GM21515 (cell line): ENCODE measurements at regions not wholly inside any gene's neighbourhood (a gene's known extent, or its start where the extent isn't known, plus 50 kb on each side); places are given as distances from the start of the nearest gene placed in this dataset.
"Not testable (repeated sequence)": the region's sequence is repeated elsewhere in the genome, so short reads cannot be mapped to it uniquely, and the experiment has no call there.

Experiments used
- ATAC-seq: cut with Tn5 transposase; IDR thresholded peaks from one replicate; pipeline ENCODE4 v1.9.1; 2021; ENCODE audit not compliant: unreplicated experiment

GRCh38 chr13:104657196-104657595, 1591.0 kb upstream of the SLC10A2 start:
- ATAC-seq: no peak

DNA sequence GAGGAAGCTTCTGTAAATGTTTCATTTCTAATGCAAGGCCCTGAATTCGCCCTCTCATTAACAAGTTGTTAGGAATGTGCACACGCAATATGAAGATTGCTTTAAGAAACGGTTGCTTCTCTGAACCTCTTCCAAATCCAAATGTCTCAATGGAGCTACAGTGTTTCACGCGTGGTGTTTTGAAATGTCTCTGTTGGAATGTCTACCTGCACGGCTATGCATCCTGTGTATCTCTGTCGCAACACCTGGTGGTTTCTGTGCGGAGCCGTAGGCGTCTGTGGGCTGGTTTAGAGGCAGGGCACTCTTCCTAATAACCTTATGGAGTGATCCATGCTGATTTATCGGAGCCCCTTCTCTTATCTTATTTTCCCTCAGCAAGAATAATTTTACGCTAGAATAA, 1584.2 kb upstream of the SLC10A2 start:
- ATAC-seq: no peak

DNA sequence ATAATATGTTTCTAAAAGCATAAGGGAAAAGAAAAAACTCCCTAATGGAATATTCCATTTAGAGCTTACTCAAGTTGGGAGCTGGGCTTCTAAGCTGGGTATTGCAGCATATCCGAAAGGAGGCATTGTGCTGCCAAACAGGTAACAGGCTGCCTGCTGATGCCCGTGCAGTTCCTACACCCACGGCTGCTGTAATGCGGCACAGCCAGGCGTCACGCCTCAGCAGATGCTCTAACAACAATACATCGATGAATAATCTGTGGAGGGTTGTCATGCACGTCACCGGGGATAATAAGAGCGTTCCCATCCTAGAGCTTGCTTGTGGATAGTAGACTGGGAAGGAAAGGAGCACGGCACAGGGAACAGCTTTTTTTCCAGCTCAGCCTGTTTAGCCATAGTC, 1582.1 kb upstream of the SLC10A2 start:
- no peak for ATAC-seq

GRCh38 chr13:104645786-104646185, 1579.6 kb upstream of the SLC10A2 start:
- no peak for ATAC-seq

DNA sequence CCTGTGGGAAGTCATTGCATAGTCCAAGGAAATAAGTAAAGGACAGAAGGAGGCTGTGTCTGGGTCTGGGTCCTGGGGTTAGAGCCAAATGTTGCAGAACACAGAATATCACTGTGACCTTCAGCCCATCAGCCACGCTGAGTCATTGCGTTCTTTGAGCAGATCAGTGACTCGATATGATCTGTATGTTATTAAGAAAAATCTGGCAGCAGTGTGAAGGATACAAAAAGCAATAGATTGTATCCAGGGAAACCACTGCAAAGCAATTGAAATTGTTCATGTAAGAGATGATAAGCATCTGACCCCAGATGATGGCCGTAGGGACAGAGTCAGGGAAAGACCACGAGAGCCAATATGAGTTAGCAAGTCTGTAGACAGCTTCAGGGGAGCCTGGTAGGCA, 1575.1 kb upstream of the SLC10A2 start:
- no peak for ATAC-seq

GRCh38 chr13:104635879-104636278, 1569.7 kb upstream of the SLC10A2 start:
- ATAC-seq: no peak

- ATAC-seq: no peak
These were observed 1567.8 kb upstream of the SLC10A2 start for GRCh38 chr13:104634016-104634415.

DNA sequence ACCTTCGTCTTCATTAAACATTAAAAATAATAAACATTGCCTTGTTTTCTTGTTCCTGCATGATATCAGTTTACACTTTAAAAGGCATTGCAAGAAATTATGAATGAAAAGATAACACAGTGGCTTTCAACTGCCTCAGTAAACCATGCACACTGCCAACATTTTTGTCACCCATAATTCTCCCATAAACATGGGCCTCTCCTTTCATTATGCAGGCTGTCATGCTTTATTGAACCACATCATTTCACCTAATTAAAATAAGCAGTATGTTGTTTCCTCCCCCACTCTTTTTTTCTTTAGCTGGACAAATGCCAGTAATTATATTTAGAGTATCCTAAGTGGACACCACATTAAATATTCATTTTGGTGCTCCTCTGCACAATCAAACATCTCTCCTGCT, 1566.5 kb upstream of the SLC10A2 start:
- no peak for ATAC-seq

GRCh38 chr13:104625201-104625600, 1559.0 kb upstream of the SLC10A2 start:
- no peak for ATAC-seq

- ATAC-seq: no peak
These were observed 1550.8 kb upstream of the SLC10A2 start for GRCh38 chr13:104616990-104617389.

DNA sequence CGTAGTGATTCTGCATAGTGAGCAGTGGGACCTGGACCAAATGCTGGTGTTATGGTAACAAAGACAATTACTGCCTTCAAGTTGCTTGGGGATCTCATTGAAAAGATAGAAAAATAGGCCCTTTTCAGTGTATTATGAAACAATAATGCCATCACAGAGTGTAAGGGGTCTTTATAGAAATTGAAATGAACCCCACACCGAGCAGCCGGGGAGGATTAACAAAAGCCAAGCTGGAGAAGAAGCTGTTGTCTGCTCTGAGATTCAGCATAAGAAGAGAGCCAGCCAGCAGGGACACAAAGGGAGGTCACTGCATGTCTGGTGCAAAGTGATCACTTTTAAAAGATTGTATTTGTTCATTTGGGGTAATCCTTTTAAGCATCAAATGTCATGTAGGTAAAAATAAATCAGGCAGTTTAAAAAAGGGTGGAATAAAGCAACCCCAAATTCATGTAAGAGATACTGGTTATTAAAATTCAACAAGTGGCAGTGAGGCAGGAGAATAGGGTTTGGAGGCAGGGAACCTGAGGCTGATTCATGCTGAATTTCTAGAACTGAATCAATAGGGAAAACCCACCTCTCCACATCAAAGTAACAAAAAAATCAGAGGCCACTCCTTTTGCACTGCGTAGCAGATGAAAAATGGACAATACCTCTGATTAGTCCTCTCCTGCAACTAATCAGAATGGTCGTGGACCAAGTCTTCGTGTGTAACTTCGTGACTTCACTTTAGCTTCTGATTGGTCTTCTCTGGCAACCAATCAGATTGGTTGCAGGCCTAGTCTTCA, 1548.3 kb upstream of the SLC10A2 start:
- no peak for ATAC-seq

DNA sequence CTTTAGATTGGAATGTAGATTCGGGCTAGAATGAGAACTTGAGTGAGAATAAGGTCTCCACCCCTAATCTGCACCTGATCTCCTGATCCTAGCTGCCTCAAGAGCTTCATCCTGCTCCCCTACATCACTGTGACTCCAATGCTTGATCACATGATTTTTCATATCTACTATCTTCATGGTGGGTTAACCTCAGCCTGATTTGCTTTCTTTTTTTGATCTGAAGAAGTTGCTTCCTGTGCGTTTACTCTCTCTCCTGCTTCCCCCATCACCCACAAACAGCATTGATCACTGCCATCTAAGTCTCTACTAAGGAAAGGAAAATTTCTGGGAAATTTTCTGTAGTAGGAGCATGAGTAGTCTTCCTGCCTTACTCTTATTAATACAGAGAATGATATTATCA, 1542.1 kb upstream of the SLC10A2 start:
- no peak for ATAC-seq

- not testable (repeated sequence) for ATAC-seq
These were observed 1539.2 kb upstream of the SLC10A2 start for GRCh38 chr13:104605435-104605834.

DNA sequence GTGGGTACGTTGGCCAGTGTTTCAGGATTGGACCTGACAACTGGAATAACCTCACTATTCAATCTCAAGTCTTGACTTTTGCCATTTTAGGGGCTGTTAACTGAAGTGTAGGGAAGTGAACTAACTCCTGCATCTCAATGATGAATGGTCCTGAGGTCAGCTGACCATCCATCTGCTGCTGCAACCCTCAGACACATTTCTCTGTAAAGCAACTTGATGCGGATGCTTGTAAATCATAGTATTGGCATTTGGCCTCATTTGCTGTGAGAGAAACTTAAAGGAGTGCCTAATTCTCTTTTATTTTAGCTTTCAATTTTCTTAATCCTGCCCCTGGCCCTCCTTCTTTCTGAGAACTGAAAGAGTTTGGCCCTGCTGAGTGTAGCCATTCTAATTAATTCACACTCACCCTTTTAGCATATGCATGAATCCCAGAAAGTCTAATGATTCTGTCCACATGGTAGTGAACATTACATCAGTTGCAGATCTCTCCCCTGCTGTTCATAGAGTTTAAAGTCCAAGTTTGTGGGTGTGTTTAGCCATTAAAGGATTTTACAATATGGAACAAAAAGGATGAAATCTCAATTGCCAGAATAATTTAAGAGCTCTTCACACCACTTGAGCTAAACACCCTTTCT, 1531.4 kb upstream of the SLC10A2 start:
- no peak for ATAC-seq

- no peak for ATAC-seq
These were observed 1529.3 kb upstream of the SLC10A2 start for GRCh38 chr13:104595511-104595910.

DNA sequence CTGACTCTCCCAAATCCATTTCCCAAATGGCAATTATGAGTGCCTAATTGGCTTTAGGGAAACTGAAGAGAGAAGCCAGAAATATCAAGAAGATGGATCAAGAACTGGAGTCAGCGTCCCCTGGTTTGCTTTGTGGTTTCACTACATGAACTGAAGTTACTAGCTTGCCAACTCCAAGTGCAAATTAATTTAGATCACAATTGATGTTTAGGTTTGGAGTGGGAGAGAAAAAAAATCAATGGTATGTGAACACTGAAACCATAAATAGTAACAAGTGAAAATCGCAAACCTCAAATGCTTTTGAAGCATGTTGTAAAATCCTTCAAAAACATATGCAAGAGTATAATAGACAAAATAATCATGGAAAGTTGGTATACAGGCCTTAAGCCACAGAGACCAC, 1528.6 kb upstream of the SLC10A2 start:
- no peak for ATAC-seq

GRCh38 chr13:104593693-104594092, 1527.5 kb upstream of the SLC10A2 start:
- ATAC-seq: no peak

- ATAC-seq: no peak
These were observed 1527.0 kb upstream of the SLC10A2 start for GRCh38 chr13:104593251-104593576.

DNA sequence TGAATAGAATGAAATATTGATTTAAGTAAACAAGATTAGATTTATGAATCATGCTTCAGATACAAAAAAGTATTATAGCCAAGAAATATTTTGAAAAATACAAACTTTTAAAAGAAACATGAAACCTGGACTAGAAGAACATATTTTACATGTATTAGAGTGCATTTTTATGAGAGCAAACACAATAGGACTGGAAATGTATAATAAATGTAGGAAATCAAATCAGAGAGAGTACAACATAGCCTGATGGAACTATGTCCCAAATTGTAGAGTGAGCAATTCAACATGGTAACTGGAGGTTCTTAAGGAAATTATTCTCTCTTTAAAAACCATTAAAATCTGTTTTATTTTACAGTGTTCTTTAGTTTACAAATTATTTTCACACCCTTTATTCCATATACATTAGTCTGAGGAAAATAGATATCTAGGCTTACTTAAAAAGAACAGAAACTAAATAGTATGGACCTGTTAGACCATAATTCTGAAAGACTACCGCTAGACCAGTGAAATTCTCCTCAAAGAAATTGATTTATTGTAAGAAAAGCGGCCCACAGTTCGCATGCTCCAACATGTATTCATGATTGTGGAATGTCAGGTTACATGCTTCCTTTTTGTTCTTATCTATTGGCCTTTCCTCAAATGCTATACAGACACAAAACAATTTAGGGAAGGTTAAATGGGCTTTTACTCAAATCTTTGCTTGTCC, 1526.5 kb upstream of the SLC10A2 start:
- ATAC-seq: no peak

DNA sequence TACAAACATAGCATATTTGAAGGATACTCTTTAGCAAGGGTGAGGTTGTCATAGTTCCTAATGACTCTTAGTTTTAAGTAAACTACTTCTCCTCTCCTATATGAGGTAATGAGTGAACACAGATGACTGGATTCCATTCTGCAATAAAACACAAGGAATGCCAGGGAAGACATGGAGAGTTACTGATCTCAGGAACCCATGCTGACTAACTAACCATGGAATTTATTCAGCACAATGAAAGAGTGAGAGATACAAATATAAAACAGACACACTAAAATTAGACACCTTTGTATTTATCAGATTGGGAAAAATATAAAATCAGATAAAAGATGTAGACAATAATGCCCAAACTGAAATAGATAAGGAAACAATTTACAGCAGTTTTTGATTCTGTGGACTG, 1525.9 kb upstream of the SLC10A2 start:
- no peak for ATAC-seq

- no peak for ATAC-seq
These were observed 1520.0 kb upstream of the SLC10A2 start for GRCh38 chr13:104586051-104586746.

DNA sequence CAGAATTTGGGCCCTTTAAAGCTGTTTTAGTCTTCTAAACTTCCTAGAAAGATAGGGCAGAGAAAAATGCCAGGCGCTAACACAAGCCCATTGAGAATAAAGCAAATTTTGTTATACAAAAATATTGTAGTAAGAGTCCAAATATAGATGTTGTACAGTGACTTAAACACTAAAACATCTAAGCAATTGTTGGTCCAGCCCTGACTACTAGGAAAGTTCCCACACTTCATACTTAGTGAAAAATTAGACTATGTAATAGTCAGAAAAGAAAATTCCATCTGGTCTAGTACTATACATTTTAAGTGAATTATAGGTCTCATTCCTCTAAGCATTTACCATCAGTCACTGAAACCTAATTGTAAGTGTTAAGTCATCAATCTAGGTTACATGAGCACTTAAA, 1518.3 kb upstream of the SLC10A2 start:
- no peak for ATAC-seq
